HepG2 (cell line): ENCODE measurements at regions not wholly inside any gene's neighbourhood (a gene's known extent, or its start where the extent isn't known, plus 50 kb on each side); places are given as distances from the start of the nearest gene placed in this dataset.

Source experiments
- JDP2 ChIP-seq: sonication (generic); formaldehyde crosslinking; IDR thresholded peaks from 2 replicates; pipeline ENCODE4 v1.8.1; 2022; ENCODE audit warnings: missing genetic modification reagents, borderline replicate concordance
- SP1 ChIP-seq, 2 experiments: fragments of 450-650 bp in 1 of 2; sonication (generic) in 1 of 2; formaldehyde crosslinking in 1 of 2; IDR thresholded peaks; 2 replicates each; pipeline versions ENCODE4 v1.4.0 to v1.6.1; 2016 to 2020; ENCODE audit warnings: missing genetic modification reagents in 1 of 2
- ZNF274 ChIP-seq: sonication (generic); formaldehyde crosslinking; IDR thresholded peaks from 2 replicates; pipeline ENCODE4 v1.5.1; 2020; ENCODE audit warnings: mild to moderate bottlenecking, missing genetic modification reagents
- TF ChIP-seq, protein P1 (sequence below): sonication (generic); formaldehyde crosslinking; IDR thresholded peaks from 2 replicates; pipeline ENCODE4 v1.4.0; 2020; ENCODE audit warnings: missing genetic modification reagents
- TF ChIP-seq, protein P2 (sequence below): sonication (generic); formaldehyde crosslinking; IDR thresholded peaks from 2 replicates; pipeline ENCODE4 v1.4.0; 2020; ENCODE audit warnings: missing genetic modification reagents
- TF ChIP-seq, protein P3 (sequence below): sonication (generic); formaldehyde crosslinking; IDR thresholded peaks from 2 replicates; pipeline ENCODE4 v1.4.0; 2020; ENCODE audit warnings: missing genetic modification reagents

DNA sequence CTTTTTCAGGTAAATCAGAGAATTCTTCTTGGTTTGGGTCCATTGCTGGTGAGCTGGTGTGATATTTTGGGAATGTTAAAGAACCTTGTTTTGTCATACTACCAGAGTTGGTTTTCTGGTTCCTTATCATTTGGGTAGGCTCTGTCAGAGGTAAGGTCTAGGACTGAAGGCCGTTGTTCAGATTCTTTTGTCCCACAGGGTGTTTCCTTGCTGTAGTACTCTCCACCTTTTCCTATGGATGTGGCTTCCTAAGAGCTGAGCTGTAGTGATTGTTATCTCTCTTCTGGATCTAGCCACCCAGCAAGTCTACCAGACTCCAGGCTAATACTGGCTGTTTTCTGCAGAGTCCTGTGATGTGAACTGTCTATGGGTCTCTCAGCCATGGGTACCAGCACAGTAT is 367.5 kb upstream of the GATB start:
- TF ChIP-seq, protein P1, sequence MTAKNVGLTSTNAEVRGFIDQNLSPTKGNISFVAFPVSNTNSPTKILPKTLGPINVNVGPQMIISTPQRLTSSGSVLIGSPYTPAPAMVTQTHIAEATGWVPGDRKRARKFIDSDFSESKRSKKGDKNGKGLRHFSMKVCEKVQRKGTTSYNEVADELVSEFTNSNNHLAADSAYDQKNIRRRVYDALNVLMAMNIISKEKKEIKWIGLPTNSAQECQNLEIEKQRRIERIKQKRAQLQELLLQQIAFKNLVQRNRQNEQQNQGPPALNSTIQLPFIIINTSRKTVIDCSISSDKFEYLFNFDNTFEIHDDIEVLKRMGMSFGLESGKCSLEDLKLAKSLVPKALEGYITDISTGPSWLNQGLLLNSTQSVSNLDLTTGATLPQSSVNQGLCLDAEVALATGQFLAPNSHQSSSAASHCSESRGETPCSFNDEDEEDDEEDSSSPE (CRISPR knock-in tag) = no peak
- TF ChIP-seq, protein P2, sequence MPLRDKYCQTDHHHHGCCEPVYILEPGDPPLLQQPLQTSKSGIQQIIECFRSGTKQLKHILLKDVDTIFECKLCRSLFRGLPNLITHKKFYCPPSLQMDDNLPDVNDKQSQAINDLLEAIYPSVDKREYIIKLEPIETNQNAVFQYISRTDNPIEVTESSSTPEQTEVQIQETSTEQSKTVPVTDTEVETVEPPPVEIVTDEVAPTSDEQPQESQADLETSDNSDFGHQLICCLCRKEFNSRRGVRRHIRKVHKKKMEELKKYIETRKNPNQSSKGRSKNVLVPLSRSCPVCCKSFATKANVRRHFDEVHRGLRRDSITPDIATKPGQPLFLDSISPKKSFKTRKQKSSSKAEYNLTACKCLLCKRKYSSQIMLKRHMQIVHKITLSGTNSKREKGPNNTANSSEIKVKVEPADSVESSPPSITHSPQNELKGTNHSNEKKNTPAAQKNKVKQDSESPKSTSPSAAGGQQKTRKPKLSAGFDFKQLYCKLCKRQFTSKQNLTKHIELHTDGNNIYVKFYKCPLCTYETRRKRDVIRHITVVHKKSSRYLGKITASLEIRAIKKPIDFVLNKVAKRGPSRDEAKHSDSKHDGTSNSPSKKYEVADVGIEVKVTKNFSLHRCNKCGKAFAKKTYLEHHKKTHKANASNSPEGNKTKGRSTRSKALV = no peak
- TF ChIP-seq SP1 (IDR thresholded peaks at IDR 0.05) (no peak), SP1 (CRISPR knock-in tag; IDR thresholded peaks at IDR 0.05) (no peak), ZNF274 (CRISPR knock-in tag) (no peak), JDP2 (no peak)
- TF ChIP-seq, protein P3, sequence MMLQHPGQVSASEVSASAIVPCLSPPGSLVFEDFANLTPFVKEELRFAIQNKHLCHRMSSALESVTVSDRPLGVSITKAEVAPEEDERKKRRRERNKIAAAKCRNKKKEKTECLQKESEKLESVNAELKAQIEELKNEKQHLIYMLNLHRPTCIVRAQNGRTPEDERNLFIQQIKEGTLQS (CRISPR knock-in tag) = no peak
